B cell (primary cell): ENCODE measurements at regions not wholly inside any gene's neighbourhood (a gene's known extent, or its start where the extent isn't known, plus 50 kb on each side); places are given as distances from the start of the nearest gene placed in this dataset.

Source experiments
- CTCF ChIP-seq: fragments of 200-600 bp; IDR thresholded peaks from one replicate; pipeline ENCODE4 v1.8.0; 2022; ENCODE audit warnings: antibody characterized with exemption, mild to moderate bottlenecking
- EZH2 ChIP-seq: IDR thresholded peaks from 2 replicates; pipeline ENCODE4 v1.6.1; 2012; ENCODE audit warnings: borderline replicate concordance, low read depth, mild to moderate bottlenecking, moderate library complexity, low read length; ENCODE audit not compliant: insufficient read depth, poor library complexity, severe bottlenecking

- TF ChIP-seq CTCF (no peak), EZH2 (no peak)
Measured at GRCh38 chr11:11171854-11172253, 181.2 kb downstream of the CSNK2A3 start.
